Bronchial epithelial cell (primary cell): ENCODE measurements at regions not wholly inside any gene's neighbourhood (a gene's known extent, or its start where the extent isn't known, plus 50 kb on each side); places are given as distances from the start of the nearest gene placed in this dataset.
"Not testable (repeated sequence)": the region's sequence is repeated elsewhere in the genome, so short reads cannot be mapped to it uniquely, and the experiment has no call there.

ENCODE experiments used
- DNase-seq: peaks from one replicate; pipeline ENCODE4 v3.0.0-alpha.2; 2010; ENCODE audit warnings: low read depth
- FAIRE-seq: peaks from 2 replicates; lab custom pipeline; 2011; peaks lifted over from hg19 to GRCh38; lab: Jason Lieb, UNC
- H3K27me3 ChIP-seq: 2 replicates; pipeline ENCODE4 v1.5.1; 2011; ENCODE audit warnings: low read length; ENCODE audit not compliant: control insufficient read depth, insufficient read depth
- H3K36me3 ChIP-seq: 2 replicates; pipeline ENCODE4 v1.5.1; 2011; ENCODE audit warnings: low read length; ENCODE audit not compliant: control insufficient read depth, insufficient read depth
- H3K4me3 ChIP-seq: 2 replicates; pipeline ENCODE4 v1.5.1; 2011; ENCODE audit warnings: mild to moderate bottlenecking, low read depth, low read length, control low read depth
- TF ChIP-seq, protein P1 (sequence below): IDR thresholded peaks from 2 replicates; pipeline ENCODE4 v1.5.1; 2011; ENCODE audit warnings: mild to moderate bottlenecking, moderate library complexity, low read length, control low read depth, inconsistent platforms; ENCODE audit not compliant: insufficient read depth, severe bottlenecking

- no peak for DNase-seq
- H3K36me3 ChIP-seq = no peaks in the 10 kb centered on the region
- H3K27me3 ChIP-seq = no peaks in the 10 kb centered on the region
- H3K4me3 ChIP-seq = no peak overlapping the region
- FAIRE-seq = no peak
- TF ChIP-seq, protein P1, sequence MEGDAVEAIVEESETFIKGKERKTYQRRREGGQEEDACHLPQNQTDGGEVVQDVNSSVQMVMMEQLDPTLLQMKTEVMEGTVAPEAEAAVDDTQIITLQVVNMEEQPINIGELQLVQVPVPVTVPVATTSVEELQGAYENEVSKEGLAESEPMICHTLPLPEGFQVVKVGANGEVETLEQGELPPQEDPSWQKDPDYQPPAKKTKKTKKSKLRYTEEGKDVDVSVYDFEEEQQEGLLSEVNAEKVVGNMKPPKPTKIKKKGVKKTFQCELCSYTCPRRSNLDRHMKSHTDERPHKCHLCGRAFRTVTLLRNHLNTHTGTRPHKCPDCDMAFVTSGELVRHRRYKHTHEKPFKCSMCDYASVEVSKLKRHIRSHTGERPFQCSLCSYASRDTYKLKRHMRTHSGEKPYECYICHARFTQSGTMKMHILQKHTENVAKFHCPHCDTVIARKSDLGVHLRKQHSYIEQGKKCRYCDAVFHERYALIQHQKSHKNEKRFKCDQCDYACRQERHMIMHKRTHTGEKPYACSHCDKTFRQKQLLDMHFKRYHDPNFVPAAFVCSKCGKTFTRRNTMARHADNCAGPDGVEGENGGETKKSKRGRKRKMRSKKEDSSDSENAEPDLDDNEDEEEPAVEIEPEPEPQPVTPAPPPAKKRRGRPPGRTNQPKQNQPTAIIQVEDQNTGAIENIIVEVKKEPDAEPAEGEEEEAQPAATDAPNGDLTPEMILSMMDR = no peak
Measured at GRCh38 chr6:102742754-102743356, 1349.3 kb downstream of the GRIK2 start.

DNA sequence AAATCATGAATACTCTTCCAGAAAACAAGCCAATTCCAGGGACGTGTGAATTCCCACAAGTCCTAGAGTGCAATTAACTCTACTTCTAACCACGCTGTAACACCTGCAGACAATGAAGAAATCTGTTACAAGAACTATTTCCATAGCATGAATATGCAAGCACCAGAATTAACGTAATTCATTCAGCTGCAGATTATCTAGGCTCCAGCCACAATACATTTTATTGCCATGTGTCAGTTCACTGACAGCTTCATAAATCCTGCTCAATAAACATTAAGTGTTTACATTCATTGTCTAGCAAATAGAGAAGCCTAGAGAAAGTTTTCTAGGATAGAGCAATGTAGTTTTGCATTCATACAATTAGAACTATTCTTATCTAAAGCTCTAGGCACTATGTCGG, 1348.5 kb downstream of the GRIK2 start:
- H3K27me3 ChIP-seq = no peaks in the 10 kb centered on the region
- H3K4me3 ChIP-seq = no peak overlapping the region
- FAIRE-seq (no peak), DNase-seq (no peak)
- no peaks in the 10 kb centered on the region for H3K36me3 ChIP-seq
- TF ChIP-seq, protein P1 = no peak

GRCh38 chr6:102736941-102737368, 1343.4 kb downstream of the GRIK2 start:
- no peak for FAIRE-seq
- H3K4me3 ChIP-seq = no peak overlapping the region
- H3K36me3 ChIP-seq = no peaks in the 10 kb centered on the region
- TF ChIP-seq, protein P1 = no peak
- DNase-seq = peak; percentile 9
- H3K27me3 ChIP-seq = no peaks in the 10 kb centered on the region

DNA sequence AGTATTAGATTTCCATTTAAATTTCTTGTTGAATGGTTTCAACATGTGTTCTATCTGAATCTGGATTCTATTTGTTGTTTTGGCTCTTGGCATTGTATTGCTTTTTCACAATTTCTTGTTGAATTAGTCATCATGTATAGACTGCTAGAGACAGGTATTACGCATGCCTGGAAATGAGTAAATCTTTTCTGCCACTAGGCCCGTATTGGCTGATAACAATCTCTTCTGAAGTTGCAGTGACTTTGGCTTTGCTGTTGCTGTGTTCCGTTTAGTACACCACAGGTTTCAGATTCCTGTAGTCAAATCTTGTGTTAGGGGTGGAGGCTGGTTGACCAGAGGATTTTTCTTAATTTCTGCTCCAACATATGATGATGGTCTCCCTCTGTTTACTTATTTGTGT, 1339.4 kb downstream of the GRIK2 start:
- peak; percentile 44 for DNase-seq
- FAIRE-seq = no peak

DNA sequence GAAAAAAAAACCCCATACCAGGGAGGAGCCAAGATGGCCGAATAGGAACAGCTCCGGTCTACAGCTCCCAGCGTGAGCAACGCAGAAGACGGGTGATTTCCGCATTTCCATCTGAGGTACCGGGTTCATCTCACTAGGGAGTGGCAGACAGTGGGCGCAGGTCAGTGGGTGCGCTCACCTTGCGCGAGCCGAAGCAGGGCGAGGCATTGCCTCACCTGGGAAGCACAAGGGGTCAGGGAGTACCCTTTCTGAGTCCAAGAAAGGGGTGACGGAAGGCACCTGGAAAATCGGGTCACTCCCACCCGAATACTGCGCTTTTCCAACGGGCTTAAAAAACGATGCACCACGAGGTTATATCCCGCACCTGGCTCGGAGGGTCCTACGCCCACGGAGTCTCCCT, 1328.6 kb downstream of the GRIK2 start:
- FAIRE-seq, DNase-seq, H3K4me3 ChIP-seq, H3K36me3 ChIP-seq, H3K27me3 ChIP-seq: not testable (repeated sequence)

More for the DNA sequence above, 1339.4 kb downstream of the GRIK2 start:
- Histone ChIP-seq H3K36me3 (no peaks in the 10 kb centered on the region), H3K4me3 (no peak overlapping the region), H3K27me3 (no peaks in the 10 kb centered on the region)
- TF ChIP-seq, protein P1 = no peak

DNA sequence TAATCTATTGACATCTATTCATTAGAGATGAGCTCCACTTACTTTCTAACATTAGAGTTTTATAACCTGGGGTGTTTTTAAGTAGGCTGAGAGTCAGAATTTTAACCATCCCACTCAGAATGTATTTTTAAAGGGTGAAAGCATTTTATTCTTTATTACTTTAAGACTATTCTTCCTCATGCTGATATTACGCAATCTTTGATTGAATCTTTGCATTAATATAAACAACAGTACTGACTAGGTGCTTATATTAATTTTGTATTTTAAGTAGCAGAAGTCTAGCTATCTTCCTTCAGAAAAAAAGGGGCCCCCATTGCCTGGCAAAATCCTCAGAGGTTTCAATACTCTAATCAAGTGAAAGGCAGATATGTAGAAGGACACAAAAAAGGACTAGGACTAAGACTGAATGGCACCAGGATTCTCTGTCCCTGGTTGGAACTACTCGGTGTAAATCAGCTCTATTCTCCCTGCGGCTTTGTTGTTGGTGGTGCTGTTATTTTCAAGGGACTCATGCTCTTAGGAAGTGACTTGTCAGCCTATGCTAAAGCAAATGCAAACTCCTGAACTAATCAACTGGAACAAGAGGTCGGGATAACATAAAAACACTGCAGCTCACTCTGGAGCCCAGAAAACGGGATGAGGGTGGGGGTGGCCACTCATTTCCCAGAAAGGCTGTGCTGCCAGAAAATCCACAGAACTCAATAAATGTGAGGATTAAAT, 1324.4 kb downstream of the GRIK2 start:
- DNase-seq (no peak), FAIRE-seq (no peak)
- no peak overlapping the region for H3K4me3 ChIP-seq
- H3K36me3 ChIP-seq = no peaks in the 10 kb centered on the region
- TF ChIP-seq, protein P1 = no peak
- H3K27me3 ChIP-seq = no peaks in the 10 kb centered on the region
